AG04450 (cell line): ENCODE measurements at regions not wholly inside any gene's neighbourhood (a gene's known extent, or its start where the extent isn't known, plus 50 kb on each side); places are given as distances from the start of the nearest gene placed in this dataset.

Source experiments
- CTCF ChIA-PET: fragments of 300-600, 350-600 bp; formaldehyde crosslinking; extraction: SDS; loops from one replicate; lab custom pipeline; 2022; ENCODE audit warnings: antibody characterized with exemption, inconsistent platforms; lab: Charles Lee
- POLR2A ChIA-PET: fragments of 350-600 bp; formaldehyde crosslinking; extraction: SDS; loops from one replicate; lab custom pipeline; 2021; ENCODE audit warnings: antibody characterized with exemption, inconsistent platforms; lab: Yijun Ruan, JAX
- DNase-seq: peaks from one replicate; pipeline ENCODE4 v3.0.0-alpha.2; 2011; ENCODE audit warnings: low read depth, low spot score
- H3K27ac ChIP-seq: one replicate; pipeline ENCODE4 v1.5.1; 2012; ENCODE audit warnings: low read depth, low read length, control low read depth
- H3K27me3 ChIP-seq: one replicate; pipeline ENCODE4 v1.6.0; 2012; ENCODE audit warnings: low read length; ENCODE audit not compliant: control insufficient read depth, insufficient read depth
- H3K4me3 ChIP-seq: 2 replicates; pipeline ENCODE4 v1.5.1; 2011; ENCODE audit warnings: mild to moderate bottlenecking, low read depth, low read length, control low read depth
- H3K9me3 ChIP-seq: 2 replicates; pipeline ENCODE4 v1.5.1; 2012; ENCODE audit warnings: low read length; ENCODE audit not compliant: control insufficient read depth, insufficient read depth
- TF ChIP-seq, protein P1 (sequence below): IDR thresholded peaks from 2 replicates; pipeline ENCODE4 v1.5.1; 2011; ENCODE audit warnings: low read depth, low read length, control low read depth, inconsistent platforms

DNA sequence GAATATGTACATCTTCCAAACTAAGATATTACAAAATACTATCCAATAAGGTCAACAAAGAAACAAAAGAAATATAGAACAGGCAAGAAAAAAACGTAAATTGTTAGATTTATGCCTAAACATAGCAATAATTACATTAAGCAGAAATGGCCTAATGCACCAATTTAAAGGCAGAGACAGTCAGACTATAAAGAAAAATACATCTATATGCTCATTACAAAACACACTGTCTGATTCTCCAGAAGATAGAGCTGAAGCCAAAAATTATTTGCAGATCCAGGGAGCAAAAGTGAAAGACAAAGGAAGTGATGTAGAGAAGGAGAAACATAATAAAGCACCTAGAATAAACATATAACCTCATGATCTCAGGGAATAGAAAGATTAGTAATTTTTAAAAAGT is 246.9 kb downstream of the PAPSS1 start:
- ChIA-PET CTCF (no interaction called here), POLR2A (no interaction called here)
- DNase-seq = no peak
- no peak overlapping the region for H3K27ac ChIP-seq
- no peaks in the 10 kb centered on the region for H3K27me3 ChIP-seq
- TF ChIP-seq, protein P1, sequence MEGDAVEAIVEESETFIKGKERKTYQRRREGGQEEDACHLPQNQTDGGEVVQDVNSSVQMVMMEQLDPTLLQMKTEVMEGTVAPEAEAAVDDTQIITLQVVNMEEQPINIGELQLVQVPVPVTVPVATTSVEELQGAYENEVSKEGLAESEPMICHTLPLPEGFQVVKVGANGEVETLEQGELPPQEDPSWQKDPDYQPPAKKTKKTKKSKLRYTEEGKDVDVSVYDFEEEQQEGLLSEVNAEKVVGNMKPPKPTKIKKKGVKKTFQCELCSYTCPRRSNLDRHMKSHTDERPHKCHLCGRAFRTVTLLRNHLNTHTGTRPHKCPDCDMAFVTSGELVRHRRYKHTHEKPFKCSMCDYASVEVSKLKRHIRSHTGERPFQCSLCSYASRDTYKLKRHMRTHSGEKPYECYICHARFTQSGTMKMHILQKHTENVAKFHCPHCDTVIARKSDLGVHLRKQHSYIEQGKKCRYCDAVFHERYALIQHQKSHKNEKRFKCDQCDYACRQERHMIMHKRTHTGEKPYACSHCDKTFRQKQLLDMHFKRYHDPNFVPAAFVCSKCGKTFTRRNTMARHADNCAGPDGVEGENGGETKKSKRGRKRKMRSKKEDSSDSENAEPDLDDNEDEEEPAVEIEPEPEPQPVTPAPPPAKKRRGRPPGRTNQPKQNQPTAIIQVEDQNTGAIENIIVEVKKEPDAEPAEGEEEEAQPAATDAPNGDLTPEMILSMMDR = no peak
- no peak overlapping the region for H3K4me3 ChIP-seq
- H3K9me3 ChIP-seq = no peaks in the 10 kb centered on the region

DNA sequence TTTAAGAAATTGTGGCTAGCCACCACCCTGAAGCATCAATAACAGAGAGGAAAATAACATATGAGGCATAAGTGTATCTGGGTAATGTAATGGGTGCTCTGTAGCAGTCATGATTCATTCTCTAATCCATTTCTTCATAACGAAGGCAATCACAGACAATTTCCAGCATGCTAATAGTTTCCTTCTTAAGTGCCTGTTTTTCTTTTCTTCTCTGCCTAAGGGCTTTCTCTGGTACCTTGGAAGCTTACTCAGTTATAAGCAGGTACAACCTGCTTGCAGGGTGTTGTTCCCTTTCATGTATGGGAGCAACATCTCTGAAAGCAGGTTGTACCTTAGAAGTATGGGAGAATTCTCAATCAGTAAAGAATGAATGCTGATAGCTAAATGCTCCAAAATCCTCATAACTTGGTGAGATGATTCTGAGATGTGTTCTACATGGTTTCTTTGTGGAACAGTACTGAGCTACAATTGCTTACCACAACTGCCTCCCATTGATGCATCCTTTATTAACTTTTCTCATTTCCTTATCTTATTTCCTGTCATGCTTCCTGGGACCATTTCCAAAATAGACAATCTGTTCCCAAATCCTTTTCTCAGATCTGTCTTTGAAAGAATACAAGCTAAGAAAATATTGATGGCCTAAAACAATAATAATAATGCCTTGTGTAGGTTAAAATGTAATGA is 247.6 kb downstream of the PAPSS1 start:
- no peak overlapping the region for H3K4me3 ChIP-seq
- H3K9me3 ChIP-seq = no peaks in the 10 kb centered on the region
- DNase-seq = no peak
- ChIA-PET POLR2A (no interaction called here), CTCF (interaction anchor here (0.6 kb wide), 1 partner anchor 28 kb away, joined by 4 read pairs; no protein-coding TSS in a partner anchor)
- no peak overlapping the region for H3K27ac ChIP-seq
- H3K27me3 ChIP-seq = no peaks in the 10 kb centered on the region
- TF ChIP-seq, protein P1 = no peak

DNA sequence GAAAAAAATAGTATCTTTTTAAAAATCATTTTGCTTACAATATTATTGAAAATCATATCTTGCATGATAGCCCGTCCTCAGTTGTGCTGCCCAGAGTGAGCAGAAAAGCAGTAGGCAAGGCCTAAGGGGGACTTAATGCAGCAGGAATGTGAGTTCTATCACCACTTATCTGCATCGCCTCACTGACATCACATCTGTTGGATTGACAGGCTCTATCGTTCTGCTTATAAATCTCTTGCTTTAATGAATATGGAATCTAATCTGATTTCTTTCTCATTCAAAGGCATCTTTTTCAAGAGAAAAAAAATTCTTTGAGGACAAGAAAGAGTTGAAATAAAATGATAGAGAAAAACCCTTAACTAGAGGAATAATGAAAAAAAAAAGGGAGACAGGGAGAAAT is 249.9 kb downstream of the PAPSS1 start:
- TF ChIP-seq, protein P1 = no peak
- ChIA-PET POLR2A (no interaction called here), CTCF (no interaction called here)
- Histone ChIP-seq H3K27ac (no peak overlapping the region), H3K9me3 (no peaks in the 10 kb centered on the region), H3K4me3 (no peak overlapping the region), H3K27me3 (no peaks in the 10 kb centered on the region)
- no peak for DNase-seq

DNA sequence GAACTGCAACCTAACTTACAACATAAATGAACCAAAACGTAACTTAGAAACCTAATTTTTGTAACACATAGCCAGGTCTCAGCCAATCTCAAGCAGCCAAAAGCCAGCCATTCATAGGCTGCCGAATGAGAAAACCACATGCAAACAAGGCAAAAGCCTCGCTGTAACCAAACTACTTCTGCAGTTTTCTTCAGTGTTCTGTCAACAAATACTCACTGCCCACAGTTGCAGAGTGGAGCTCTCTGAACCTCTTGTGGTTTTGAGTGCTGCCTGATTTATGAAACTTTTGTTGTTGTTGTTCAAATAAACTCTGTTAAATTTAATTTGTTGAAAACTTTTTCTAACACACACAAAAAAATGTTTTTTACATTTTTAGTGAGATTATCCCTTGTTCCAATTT is 251.2 kb downstream of the PAPSS1 start:
- Histone ChIP-seq H3K27me3 (no peaks in the 10 kb centered on the region), H3K27ac (no peak overlapping the region), H3K9me3 (no peaks in the 10 kb centered on the region), H3K4me3 (no peak overlapping the region)
- ChIA-PET POLR2A (no interaction called here), CTCF (no interaction called here)
- DNase-seq = no peak
- TF ChIP-seq, protein P1 = no peak

DNA sequence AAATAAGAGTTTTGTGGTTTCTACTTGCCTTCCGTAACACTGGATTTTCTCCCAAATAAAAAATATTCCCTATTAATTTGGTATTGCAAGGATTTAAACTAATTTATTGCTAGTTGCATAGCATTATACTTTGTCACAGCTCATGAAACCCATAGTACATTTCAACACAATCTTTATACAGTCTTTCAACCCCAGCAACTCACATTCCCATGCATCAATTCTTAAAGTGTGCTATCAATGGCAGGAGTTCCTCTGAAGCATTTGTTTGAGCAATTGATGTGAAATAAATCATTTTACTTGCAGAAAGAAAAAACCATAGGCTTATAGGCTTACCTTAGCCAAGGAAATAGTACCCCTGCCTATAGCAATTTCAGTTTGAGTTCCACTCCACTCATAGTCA is 251.9 kb downstream of the PAPSS1 start:
- CTCF ChIA-PET = no interaction called here
- POLR2A ChIA-PET = no interaction called here
- Histone ChIP-seq H3K4me3 (no peak overlapping the region), H3K9me3 (no peaks in the 10 kb centered on the region), H3K27me3 (no peaks in the 10 kb centered on the region), H3K27ac (no peak overlapping the region)
- TF ChIP-seq, protein P1 = no peak
- no peak for DNase-seq
